HCT116 (cell line): ENCODE measurements at regions not wholly inside any gene's neighbourhood (a gene's known extent, or its start where the extent isn't known, plus 50 kb on each side); places are given as distances from the start of the nearest gene placed in this dataset.

ENCODE experiments used
- ATAC-seq: fragments of 200-7000 bp; cut with Tn5 transposase; 2 replicates; pipeline ENCODE4 v1.9.1; 2020; ENCODE audit warnings: mild to moderate bottlenecking, moderate library complexity
- BruUV-seq: library from RNA; stranded (reverse); fragments of 400-500 nt; replicated peaks from 2 replicates; lab custom pipeline; 2021; lab: Mats Ljungman, UMichigan
- CTCF ChIA-PET: fragments of 300-600 bp; sonication (Branson Sonifier 250); formaldehyde crosslinking; loops from one replicate; lab custom pipeline; 2021; ENCODE audit warnings: antibody characterized with exemption; lab: Charles Lee
- POLR2A ChIA-PET: fragments of 300-600, 350-600 bp; sonication (Branson Sonifier 250); formaldehyde crosslinking; loops from one replicate; lab custom pipeline; 2021; ENCODE audit warnings: antibody characterized with exemption; lab: Charles Lee
- RAD21 ChIA-PET, 2 experiments: fragments of 300-600 bp; sonication (Branson Sonifier 250); formaldehyde crosslinking; loops; one replicate each; lab custom pipeline; 2023; ENCODE audit warnings: low total read pairs in 2 of 2; ENCODE audit not compliant: uncharacterized antibody in 2 of 2, unreplicated experiment in 2 of 2, low non-redundant PET in 1 of 2; lab: Charles Lee
- DNase-seq: peaks from one replicate; pipeline ENCODE4 v3.0.0-alpha.2; 2010; ENCODE audit warnings: low read depth, low spot score
- H2AFZ ChIP-seq: fragments of 200-600 bp; shearing (Covaris generic), sonication (generic); 2 replicates; pipeline ENCODE4 v1.6.1; 2017; ENCODE audit warnings: low read depth, mixed run types, mixed read lengths, antibody characterized with exemption, low read length; ENCODE audit not compliant: poor library complexity, severe bottlenecking
- H3K27ac ChIP-seq: 2 replicates; pipeline ENCODE4 v1.5.1; 2012; ENCODE audit warnings: low read depth, low read length
- H3K27me3 ChIP-seq: fragments of 200-600 bp; sonication (generic); 2 replicates; pipeline ENCODE4 v1.6.1; 2016; ENCODE audit warnings: mixed run types, low read length, mixed read lengths; ENCODE audit not compliant: insufficient read depth
- H3K36me3 ChIP-seq, 2 experiments: fragments of 200-500 bp in 1 of 2; fragments of 200-600 bp in 1 of 2; sonication (Bioruptor generic) in 1 of 2; sonication (generic) in 1 of 2; 2 replicates each; pipeline versions ENCODE4 v1.5.1 to v1.6.1; 2014 to 2016; ENCODE audit warnings: low read length in 2 of 2, inconsistent platforms in 1 of 2, mixed read lengths in 1 of 2, mixed run types in 1 of 2; ENCODE audit not compliant: insufficient read depth in 2 of 2, control insufficient read depth in 1 of 2
- H3K4me1 ChIP-seq, 2 experiments: fragments of 200-600 bp in 1 of 2; sonication (generic) in 1 of 2; 2 replicates each; pipeline versions ENCODE4 v1.5.1 to v1.6.1; 2012 to 2017; ENCODE audit warnings: low read length in 2 of 2, inconsistent platforms in 1 of 2, mild to moderate bottlenecking in 1 of 2, mixed read lengths in 1 of 2, mixed run types in 1 of 2, moderate library complexity in 1 of 2; ENCODE audit not compliant: insufficient read depth in 2 of 2, control insufficient read depth in 1 of 2
- H3K4me2 ChIP-seq: fragments of 200-600 bp; sonication (generic); 2 replicates; pipeline ENCODE4 v1.6.1; 2017; ENCODE audit warnings: mixed run types, low read length, mixed read lengths
- H3K4me3 ChIP-seq, 2 experiments: fragments of 200-600 bp in 1 of 2; sonication (generic) in 1 of 2; replicated peaks in 1 of 2; 2 replicates each; pipeline ENCODE4 v1.5.1; 2011 to 2016; ENCODE audit warnings: low read length in 2 of 2, control low read depth in 1 of 2, low read depth in 1 of 2, mild to moderate bottlenecking in 1 of 2, mixed read lengths in 1 of 2, mixed run types in 1 of 2
- H3K79me2 ChIP-seq: fragments of 200-600 bp; sonication (generic); 2 replicates; pipeline ENCODE4 v1.6.1; 2017; ENCODE audit warnings: mild to moderate bottlenecking, mixed run types, low read length, moderate library complexity, mixed read lengths; ENCODE audit not compliant: insufficient read depth
- H3K9ac ChIP-seq: fragments of 200-600 bp; sonication (generic); 2 replicates; pipeline ENCODE4 v1.6.1; 2016; ENCODE audit warnings: low read length, mixed read lengths
- H3K9me2 ChIP-seq: fragments of 200-600 bp; sonication (generic), shearing (Covaris generic); 2 replicates; pipeline ENCODE4 v1.6.1; 2017; ENCODE audit warnings: mixed run types, mild to moderate bottlenecking, moderate library complexity; ENCODE audit not compliant: insufficient read depth
- H3K9me3 ChIP-seq, 2 experiments: fragments of 200-500 bp in 1 of 2; fragments of 200-600 bp in 1 of 2; sonication (Bioruptor generic) in 1 of 2; sonication (generic) in 1 of 2; 2 replicates each; pipeline ENCODE4 v1.6.1; 2014 to 2017; ENCODE audit warnings: low read length in 2 of 2, mixed read lengths in 2 of 2, inconsistent platforms in 1 of 2, low read depth in 1 of 2, mild to moderate bottlenecking in 1 of 2, mixed run types in 1 of 2, moderate library complexity in 1 of 2; ENCODE audit not compliant: control insufficient read depth in 1 of 2, insufficient read depth in 1 of 2
- H4K20me1 ChIP-seq: fragments of 200-600 bp; sonication (generic), shearing (Covaris generic); 2 replicates; pipeline ENCODE4 v1.6.1; 2017; ENCODE audit warnings: mixed run types, mild to moderate bottlenecking, moderate library complexity; ENCODE audit not compliant: insufficient read depth
- CBX3 ChIP-seq: IDR thresholded peaks from 2 replicates; pipeline ENCODE4 v1.6.1; 2012; ENCODE audit warnings: low read depth
- CEBPB ChIP-seq: IDR thresholded peaks from 2 replicates; pipeline ENCODE4 v1.6.1; 2012; ENCODE audit warnings: low read depth
- CTCF ChIP-seq, 3 experiments: fragments of 200-600 bp in 1 of 3; sonication (generic) in 1 of 3; IDR thresholded peaks in 2 of 3; conservative IDR thresholded peaks in 1 of 3; 2 replicates each; pipeline ENCODE4 v1.5.1; 2012 to 2017; ENCODE audit warnings: low read depth in 2 of 3, low read length in 2 of 3, antibody characterized with exemption in 1 of 3, borderline replicate concordance in 1 of 3, control low read depth in 1 of 3, mild to moderate bottlenecking in 1 of 3, mixed read lengths in 1 of 3, mixed run types in 1 of 3, moderate library complexity in 1 of 3; ENCODE audit not compliant: insufficient read depth in 1 of 3
- EGR1 ChIP-seq: IDR thresholded peaks from 2 replicates; pipeline ENCODE4 v1.6.1; 2012; ENCODE audit warnings: low read depth
- JUND ChIP-seq: IDR thresholded peaks from 2 replicates; pipeline ENCODE4 v1.6.1; 2012
- POLR2AphosphoS5 ChIP-seq: IDR thresholded peaks from 2 replicates; pipeline ENCODE4 v1.6.1; 2011; ENCODE audit warnings: mild to moderate bottlenecking, low read depth, low read length, moderate library complexity
- RAD21 ChIP-seq: IDR thresholded peaks from 2 replicates; pipeline ENCODE4 v1.6.1; 2012; ENCODE audit warnings: low read depth, mild to moderate bottlenecking
- SRF ChIP-seq: IDR thresholded peaks from 2 replicates; pipeline ENCODE4 v1.6.1; 2012; ENCODE audit warnings: low read depth
- YY1 ChIP-seq: IDR thresholded peaks from 2 replicates; pipeline ENCODE4 v1.6.1; 2011; ENCODE audit warnings: low read length, low read depth, moderate library complexity, mild to moderate bottlenecking; ENCODE audit not compliant: insufficient replicate concordance; ENCODE audit errors: extremely low read depth
- ZFX ChIP-seq: fragments of 450-650 bp; IDR thresholded peaks from 2 replicates; pipeline ENCODE4 v1.6.1; 2017
- intact Hi-C: fragments of 100-400 bp; cut with micrococcal nuclease; formaldehyde crosslinking; loops from 2 replicates; pipeline ENCODE4 v1.10.0; 2022
- TF ChIP-seq, protein P1 (sequence below): IDR thresholded peaks from 2 replicates; pipeline ENCODE4 v1.6.1; 2012; ENCODE audit warnings: low read depth
- TF ChIP-seq, protein P2 (sequence below): IDR thresholded peaks from 2 replicates; pipeline ENCODE4 v1.6.1; 2012
- TF ChIP-seq, protein P3 (sequence below): IDR thresholded peaks from 2 replicates; pipeline ENCODE4 v1.6.1; 2012

- CTCF ChIA-PET = no interaction called here
- H3K4me1 ChIP-seq = no peaks in the 10 kb centered on the region
- no peaks in the 10 kb centered on the region for H3K27me3 ChIP-seq
- no peak overlapping the region for H2AFZ ChIP-seq
- RAD21 ChIA-PET = no interaction called here
- TF ChIP-seq YY1 = no peak
- TF ChIP-seq, protein P1, sequence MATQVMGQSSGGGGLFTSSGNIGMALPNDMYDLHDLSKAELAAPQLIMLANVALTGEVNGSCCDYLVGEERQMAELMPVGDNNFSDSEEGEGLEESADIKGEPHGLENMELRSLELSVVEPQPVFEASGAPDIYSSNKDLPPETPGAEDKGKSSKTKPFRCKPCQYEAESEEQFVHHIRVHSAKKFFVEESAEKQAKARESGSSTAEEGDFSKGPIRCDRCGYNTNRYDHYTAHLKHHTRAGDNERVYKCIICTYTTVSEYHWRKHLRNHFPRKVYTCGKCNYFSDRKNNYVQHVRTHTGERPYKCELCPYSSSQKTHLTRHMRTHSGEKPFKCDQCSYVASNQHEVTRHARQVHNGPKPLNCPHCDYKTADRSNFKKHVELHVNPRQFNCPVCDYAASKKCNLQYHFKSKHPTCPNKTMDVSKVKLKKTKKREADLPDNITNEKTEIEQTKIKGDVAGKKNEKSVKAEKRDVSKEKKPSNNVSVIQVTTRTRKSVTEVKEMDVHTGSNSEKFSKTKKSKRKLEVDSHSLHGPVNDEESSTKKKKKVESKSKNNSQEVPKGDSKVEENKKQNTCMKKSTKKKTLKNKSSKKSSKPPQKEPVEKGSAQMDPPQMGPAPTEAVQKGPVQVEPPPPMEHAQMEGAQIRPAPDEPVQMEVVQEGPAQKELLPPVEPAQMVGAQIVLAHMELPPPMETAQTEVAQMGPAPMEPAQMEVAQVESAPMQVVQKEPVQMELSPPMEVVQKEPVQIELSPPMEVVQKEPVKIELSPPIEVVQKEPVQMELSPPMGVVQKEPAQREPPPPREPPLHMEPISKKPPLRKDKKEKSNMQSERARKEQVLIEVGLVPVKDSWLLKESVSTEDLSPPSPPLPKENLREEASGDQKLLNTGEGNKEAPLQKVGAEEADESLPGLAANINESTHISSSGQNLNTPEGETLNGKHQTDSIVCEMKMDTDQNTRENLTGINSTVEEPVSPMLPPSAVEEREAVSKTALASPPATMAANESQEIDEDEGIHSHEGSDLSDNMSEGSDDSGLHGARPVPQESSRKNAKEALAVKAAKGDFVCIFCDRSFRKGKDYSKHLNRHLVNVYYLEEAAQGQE = no peak
- no peak for TF ChIP-seq ZFX
- no peak for TF ChIP-seq POLR2AphosphoS5
- no peak for TF ChIP-seq JUND
- TF ChIP-seq CTCF (IDR thresholded peaks at IDR 0.05 in 2 of 3, conservative IDR thresholded peaks at IDR 0.05 in 1 of 3; ENCODE audit: borderline replicate concordance in 1 of 3, insufficient read depth in 1 of 3, low read depth in 2 of 3, low read length in 2 of 3) = no peak
- TF ChIP-seq, protein P2, sequence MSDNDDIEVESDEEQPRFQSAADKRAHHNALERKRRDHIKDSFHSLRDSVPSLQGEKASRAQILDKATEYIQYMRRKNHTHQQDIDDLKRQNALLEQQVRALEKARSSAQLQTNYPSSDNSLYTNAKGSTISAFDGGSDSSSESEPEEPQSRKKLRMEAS = no peak
- TF ChIP-seq EGR1 = no peak
- no peak for TF ChIP-seq SRF
- no peak for TF ChIP-seq CBX3
- TF ChIP-seq, protein P3, sequence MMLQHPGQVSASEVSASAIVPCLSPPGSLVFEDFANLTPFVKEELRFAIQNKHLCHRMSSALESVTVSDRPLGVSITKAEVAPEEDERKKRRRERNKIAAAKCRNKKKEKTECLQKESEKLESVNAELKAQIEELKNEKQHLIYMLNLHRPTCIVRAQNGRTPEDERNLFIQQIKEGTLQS = no peak
- no peak for TF ChIP-seq CEBPB
- TF ChIP-seq RAD21 = no peak
- TF ChIP-seq, all 23 proteins: peak for 0
- H3K9me3 ChIP-seq = no peaks in the 10 kb centered on the region
- ATAC-seq (no peak), DNase-seq (no peak)
- no peak overlapping the region for H3K9ac ChIP-seq
- H4K20me1 ChIP-seq = no peaks in the 10 kb centered on the region
- H3K4me3 ChIP-seq = no peak overlapping the region
- no peak overlapping the region for H3K4me2 ChIP-seq
- BruUV-seq = no TSS peak
- H3K79me2 ChIP-seq = no peaks in the 10 kb centered on the region
- no peaks in the 10 kb centered on the region for H3K36me3 ChIP-seq
- intact Hi-C loops = no loop called here
- H3K9me2 ChIP-seq = no peaks in the 10 kb centered on the region; the same call in 1 of the 2 replicates
- POLR2A ChIA-PET = no interaction called here
- H3K27ac ChIP-seq = no peak overlapping the region
Observed at GRCh38 chr4:114217150-114217817, 237.8 kb upstream of the ARSJ start.
